Body of pancreas (tissue), 4 donors: ENCODE measurements at regions not wholly inside any gene's neighbourhood (a gene's known extent, or its start where the extent isn't known, plus 50 kb on each side); places are given as distances from the start of the nearest gene placed in this dataset.

Source experiments
- CTCF ChIP-seq, 7 experiments: fragments of 450-650 bp in 4 of 7; fragments of 200-600 bp in 3 of 7; sonication (generic) in 3 of 7; IDR thresholded peaks; one replicate each; pipeline ENCODE4 v1.5.1; 2016 to 2019; ENCODE audit warnings: antibody characterized with exemption in 7 of 7
- POLR2A ChIP-seq, 3 donors: fragments of 450-650 bp; IDR thresholded peaks; one replicate each; pipeline ENCODE4 v1.6.1; 2016; ENCODE audit warnings: antibody characterized with exemption in 3 of 3, mild to moderate bottlenecking in 2 of 3

- no peak for TF ChIP-seq CTCF (IDR thresholded peaks at IDR 0.05)
- no peak for TF ChIP-seq POLR2A (IDR thresholded peaks at IDR 0.05)
Observed at GRCh38 chr6:25113436-25113835, 165.7 kb upstream of the CARMIL1 start.
